Skeletal muscle tissue (tissue), 4 donors: ENCODE measurements at regions not wholly inside any gene's neighbourhood (a gene's known extent, or its start where the extent isn't known, plus 50 kb on each side); places are given as distances from the start of the nearest gene placed in this dataset. TPM values are rescaled to one million over a fixed set of nuclear protein-coding genes. Genes with fewer than 3 reads are reported as not detected.
"Not testable (repeated sequence)": the region's sequence is repeated elsewhere in the genome, so short reads cannot be mapped to it uniquely, and the experiment has no call there.

ENCODE experiments used
- H3K27ac ChIP-seq: one replicate; pipeline ENCODE4 v1.7.0; 2013; ENCODE audit warnings: mild to moderate bottlenecking, low read depth, low read length, inconsistent platforms
- H3K27me3 ChIP-seq, 3 donors: one replicate each; pipeline ENCODE4 v1.7.0; 2013; ENCODE audit warnings: low read length in 3 of 3; ENCODE audit not compliant: control insufficient read depth in 3 of 3, insufficient read depth in 3 of 3
- H3K36me3 ChIP-seq, 3 donors: one replicate each; pipeline ENCODE4 v1.7.0; 2013; ENCODE audit warnings: low read length in 3 of 3; ENCODE audit not compliant: control insufficient read depth in 3 of 3, insufficient read depth in 3 of 3
- H3K4me1 ChIP-seq, 3 donors: one replicate each; pipeline ENCODE4 v1.7.0; 2013; ENCODE audit warnings: low read length in 3 of 3, mild to moderate bottlenecking in 3 of 3; ENCODE audit not compliant: control insufficient read depth in 3 of 3, insufficient read depth in 3 of 3
- H3K4me3 ChIP-seq, 3 donors: one replicate each; pipeline ENCODE4 v1.7.0; 2013; ENCODE audit warnings: low read length in 3 of 3
- H3K9ac ChIP-seq, 3 donors: one replicate each; pipeline ENCODE4 v1.7.0; 2013; ENCODE audit warnings: low read length in 3 of 3, mild to moderate bottlenecking in 3 of 3, moderate library complexity in 2 of 3, low read depth in 1 of 3
- H3K9me3 ChIP-seq, 3 donors: one replicate each; pipeline ENCODE4 v1.7.0; 2013; ENCODE audit warnings: low read length in 3 of 3; ENCODE audit not compliant: control insufficient read depth in 3 of 3
- small RNA-seq: library from RNA; depleted of rRNA; stranded (forward); fragments of <200 nt; gene quantifications from one replicate; pipeline ENCODE3, GENCODE V24; 2014
- donor health status: Osteomylitis.

- Histone ChIP-seq H3K9ac (no peak overlapping the region), H3K27ac (no peak overlapping the region), H3K4me1 (no peaks in the 10 kb centered on the region), H3K9me3 (peaks cover 0 to 5% (median 3%) of the 10 kb centered on the region in 3 donors), H3K4me3 (no peak overlapping the region), H3K27me3 (peaks cover 19 to 53% (median 20%) of the 10 kb centered on the region in 3 donors), H3K36me3 (no peaks in the 10 kb centered on the region)
Observed at GRCh38 chr6:27539551-27539950, 66.6 kb upstream of the ZNF184 start.

DNA sequence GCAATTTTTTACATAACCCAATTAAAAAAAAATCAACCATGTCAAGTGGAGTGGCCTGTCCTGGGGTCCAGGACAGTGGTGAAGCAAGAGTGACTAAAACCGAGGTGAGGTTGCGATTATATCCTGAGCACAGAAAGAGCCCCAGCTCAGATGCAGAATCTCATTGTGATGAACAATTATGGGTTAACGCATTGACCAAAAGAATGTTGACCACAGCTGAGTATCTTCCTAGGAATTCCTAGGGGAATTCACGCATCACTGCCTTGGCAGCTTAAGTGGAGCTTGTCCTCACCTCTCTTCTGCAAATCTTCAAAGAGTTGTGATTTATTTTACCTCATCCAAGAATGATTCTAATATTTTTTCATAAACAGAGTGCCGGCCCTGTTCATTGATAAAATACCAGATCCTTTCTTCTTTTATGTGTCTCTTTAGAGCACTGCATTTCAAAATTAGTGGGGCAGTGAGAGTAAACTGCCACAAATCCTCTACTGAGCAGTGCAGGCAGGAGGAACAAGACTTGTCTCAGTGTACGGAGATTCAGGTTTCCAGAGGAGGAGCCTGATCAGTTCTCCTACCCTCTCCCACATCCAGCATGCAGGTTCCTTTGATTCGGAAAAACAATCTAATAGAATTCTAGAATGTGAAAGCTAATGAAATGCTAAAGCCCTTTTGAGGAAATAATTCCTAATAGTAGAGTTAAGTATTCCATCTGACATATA lies 60.1 kb upstream of the ZNF184 start:
- no peaks in the 10 kb centered on the region for H3K36me3 ChIP-seq
- no peak overlapping the region for H3K9ac ChIP-seq
- H3K27ac ChIP-seq: no peak overlapping the region
- H3K4me1 ChIP-seq: no peaks in the 10 kb centered on the region
- no peak overlapping the region for H3K4me3 ChIP-seq
- no peaks in the 10 kb centered on the region for H3K9me3 ChIP-seq
- H3K27me3 ChIP-seq: peaks cover 0 to 27% (median 2%) of the 10 kb centered on the region in 3 donors

- Histone ChIP-seq H3K27me3 (peaks cover 0 to 19% (median under 1%) of the 10 kb centered on the region in 3 donors), H3K9ac (no peak overlapping the region), H3K4me3 (no peak overlapping the region), H3K27ac (no peak overlapping the region), H3K36me3 (no peaks in the 10 kb centered on the region), H3K4me1 (no peaks in the 10 kb centered on the region), H3K9me3 (no peaks in the 10 kb centered on the region)
Observed at GRCh38 chr6:27531772-27532459, 59.0 kb upstream of the ZNF184 start.

GRCh38 chr6:27529796-27530195 lies 56.9 kb upstream of the ZNF184 start:
- not testable (repeated sequence) for H3K4me3 ChIP-seq, H3K4me1 ChIP-seq, H3K9ac ChIP-seq, H3K9me3 ChIP-seq, H3K36me3 ChIP-seq, H3K27ac ChIP-seq
- peaks cover 0 to 16% (median 0%) of the 10 kb centered on the region in 3 donors for H3K27me3 ChIP-seq

GRCh38 chr6:27528714-27529113 lies 55.8 kb upstream of the ZNF184 start:
- H3K27ac ChIP-seq: no peak overlapping the region
- no peaks in the 10 kb centered on the region for H3K4me1 ChIP-seq
- H3K9me3 ChIP-seq: no peaks in the 10 kb centered on the region
- no peak overlapping the region for H3K4me3 ChIP-seq
- H3K27me3 ChIP-seq: peaks cover 0 to 11% (median 0%) of the 10 kb centered on the region in 3 donors
- H3K9ac ChIP-seq: no peak overlapping the region
- H3K36me3 ChIP-seq: no peaks in the 10 kb centered on the region

Small RNAs in the stretch of these regions (small RNA-seq; reads per million reads assigned to genes)
- gene AL031229.1 (not detected), gene HIST1H4PS1 (not detected), gene RNU6-471P (not detected)
